ENCODE measurements at regions not wholly inside any gene's neighbourhood (a gene's known extent, or its start where the extent isn't known, plus 50 kb on each side); places are given as distances from the start of the nearest gene placed in this dataset.
"Not testable (repeated sequence)": the region's sequence is repeated elsewhere in the genome, so short reads cannot be mapped to it uniquely, and the experiment has no call there.

- no peak for DNase-seq (ENCODE audit: low spot score)
Observed at GRCh38 chr1:73273886-73274285, 924.1 kb downstream of the LRRIQ3 start.

- DNase-seq (ENCODE audit: low spot score): not testable (repeated sequence)
Observed at GRCh38 chr1:73245196-73245595, 952.8 kb downstream of the LRRIQ3 start.

GRCh38 chr1:73218995-73219546 lies 936.7 kb upstream of the NEGR1 start:
- no peak for DNase-seq (ENCODE audit: low spot score)

GRCh38 chr1:73205294-73205973 lies 923.1 kb upstream of the NEGR1 start:
- no peak for DNase-seq (ENCODE audit: low spot score)

GRCh38 chr1:73197972-73198371 lies 915.6 kb upstream of the NEGR1 start:
- no peak for DNase-seq (ENCODE audit: low spot score)

GRCh38 chr1:73194965-73195364 lies 912.6 kb upstream of the NEGR1 start:
- no peak for DNase-seq (ENCODE audit: low spot score)

- not testable (repeated sequence) for DNase-seq (ENCODE audit: low spot score)
Observed at GRCh38 chr1:73183581-73183980, 901.2 kb upstream of the NEGR1 start.

GRCh38 chr1:73181190-73181540 lies 898.8 kb upstream of the NEGR1 start:
- no peak for DNase-seq (ENCODE audit: low spot score)

GRCh38 chr1:73180397-73181189 lies 898.3 kb upstream of the NEGR1 start:
- DNase-seq (ENCODE audit: low spot score): no peak

GRCh38 chr1:73176902-73177301 lies 894.6 kb upstream of the NEGR1 start:
- DNase-seq (ENCODE audit: low spot score): no peak

GRCh38 chr1:73167009-73167657 lies 884.8 kb upstream of the NEGR1 start:
- no peak for DNase-seq (ENCODE audit: low spot score)

- DNase-seq (ENCODE audit: low spot score): no peak
Observed at GRCh38 chr1:73162564-73162963, 880.2 kb upstream of the NEGR1 start.

GRCh38 chr1:73161418-73161817 lies 879.1 kb upstream of the NEGR1 start:
- no peak for DNase-seq (ENCODE audit: low spot score)

- no peak for DNase-seq (ENCODE audit: low spot score)
Observed at GRCh38 chr1:73160759-73161158, 878.4 kb upstream of the NEGR1 start.

- no peak for DNase-seq (ENCODE audit: low spot score)
Observed at GRCh38 chr1:73144311-73144710, 862.0 kb upstream of the NEGR1 start.

GRCh38 chr1:73136975-73137374 lies 854.6 kb upstream of the NEGR1 start:
- no peak for DNase-seq (ENCODE audit: low spot score)

GRCh38 chr1:73106931-73107330 lies 824.6 kb upstream of the NEGR1 start:
- DNase-seq (ENCODE audit: low spot score): no peak

- no peak for DNase-seq (ENCODE audit: low spot score)
Observed at GRCh38 chr1:73105755-73106154, 823.4 kb upstream of the NEGR1 start.

- DNase-seq (ENCODE audit: low spot score): no peak
Observed at GRCh38 chr1:73104749-73105148, 822.4 kb upstream of the NEGR1 start.

GRCh38 chr1:73100216-73100615 lies 817.9 kb upstream of the NEGR1 start:
- DNase-seq (ENCODE audit: low spot score): no peak

- DNase-seq (ENCODE audit: low spot score): no peak
Observed at GRCh38 chr1:73097917-73098316, 815.6 kb upstream of the NEGR1 start.

- DNase-seq (ENCODE audit: low spot score): no peak
Observed at GRCh38 chr1:73096841-73097240, 814.5 kb upstream of the NEGR1 start.

- no peak for DNase-seq (ENCODE audit: low spot score)
Observed at GRCh38 chr1:73092383-73092782, 810.0 kb upstream of the NEGR1 start.
